GM23248 (cell line): ENCODE measurements at regions not wholly inside any gene's neighbourhood (a gene's known extent, or its start where the extent isn't known, plus 50 kb on each side); places are given as distances from the start of the nearest gene placed in this dataset.
A peak's percentile ranks its signal among the peaks of the same experiment; 100 is the strongest.
"Not testable (repeated sequence)": the region's sequence is repeated elsewhere in the genome, so short reads cannot be mapped to it uniquely, and the experiment has no call there.

Experiments used
- DNase-seq: peaks from one replicate; pipeline ENCODE4 v3.0.0-alpha.2; 2015
- H2AFZ ChIP-seq: fragments of 200-600 bp; sonication (generic); 2 replicates; pipeline ENCODE4 v1.6.1; 2016; ENCODE audit warnings: antibody characterized with exemption
- H3F3A ChIP-seq: fragments of 200-600 bp; sonication (generic); 2 replicates; pipeline ENCODE4 v1.6.1; 2016; ENCODE audit warnings: mild to moderate bottlenecking, antibody characterized with exemption, mixed run types; ENCODE audit not compliant: insufficient read depth
- H3K27ac ChIP-seq: fragments of 200-600 bp; sonication (generic); 2 replicates; pipeline ENCODE4 v1.5.1; 2016; ENCODE audit warnings: mild to moderate bottlenecking
- H3K27me3 ChIP-seq: fragments of 200-600 bp; sonication (generic); replicated peaks from 2 replicates; pipeline ENCODE4 v1.6.1; 2016; ENCODE audit warnings: mild to moderate bottlenecking; ENCODE audit not compliant: insufficient read depth
- H3K36me3 ChIP-seq: fragments of 200-600 bp; sonication (generic); 2 replicates; pipeline ENCODE4 v1.6.1; 2016; ENCODE audit warnings: low read depth, mild to moderate bottlenecking
- H3K4me1 ChIP-seq: fragments of 200-600 bp; sonication (generic); 2 replicates; pipeline ENCODE4 v1.6.1; 2016; ENCODE audit warnings: mild to moderate bottlenecking; ENCODE audit not compliant: insufficient read depth
- H3K4me2 ChIP-seq: fragments of 200-600 bp; sonication (generic); one replicate; pipeline ENCODE4 v1.6.1; 2016; ENCODE audit warnings: mild to moderate bottlenecking; ENCODE audit not compliant: unreplicated experiment
- H3K4me3 ChIP-seq: fragments of 200-600 bp; sonication (generic); 2 replicates; pipeline ENCODE4 v1.5.1; 2016; ENCODE audit warnings: mild to moderate bottlenecking
- H3K79me2 ChIP-seq: fragments of 200-600 bp; sonication (generic); 2 replicates; pipeline ENCODE4 v1.6.1; 2016; ENCODE audit warnings: mild to moderate bottlenecking; ENCODE audit not compliant: insufficient read depth
- H3K9ac ChIP-seq: fragments of 200-600 bp; sonication (generic); 2 replicates; pipeline ENCODE4 v1.6.1; 2016; ENCODE audit warnings: mild to moderate bottlenecking
- H3K9me2 ChIP-seq: fragments of 200-600 bp; sonication (generic); 2 replicates; pipeline ENCODE4 v1.6.1; 2016; ENCODE audit warnings: mixed run types, mild to moderate bottlenecking, moderate library complexity; ENCODE audit not compliant: insufficient read depth
- H3K9me3 ChIP-seq: fragments of 200-600 bp; sonication (generic); one replicate; pipeline ENCODE4 v1.6.1; 2017; ENCODE audit warnings: low read depth
- H4K20me1 ChIP-seq: fragments of 200-600 bp; sonication (generic); 2 replicates; pipeline ENCODE4 v1.6.0; 2016; ENCODE audit not compliant: insufficient read depth
- EZH2 ChIP-seq: fragments of 200-600 bp; sonication (generic); IDR thresholded peaks from 2 replicates; pipeline ENCODE4 v1.6.1; 2018; ENCODE audit warnings: antibody characterized with exemption, mild to moderate bottlenecking; ENCODE audit not compliant: insufficient read depth, poor library complexity, severe bottlenecking
- EZH2phosphoT487 ChIP-seq: fragments of 200-600 bp; sonication (generic); IDR thresholded peaks from 2 replicates; pipeline ENCODE4 v1.6.1; 2018; ENCODE audit warnings: antibody characterized with exemption, moderate library complexity, mild to moderate bottlenecking, low read depth; ENCODE audit not compliant: insufficient read depth
- WGBS, 2 experiments: methylation state at CpG; one replicate each; pipeline ENCODE4 v1.1.6; 2015 to 2017; ENCODE audit warnings: low lambda C conversion rate in 2 of 2, low coverage in 1 of 2; ENCODE audit errors: missing lambda C conversion rate in 2 of 2; 5-methylcytosine and 5-hydroxymethylcytosine counted together
- in situ Hi-C: fragments of 300-500 bp; cut with MboI; formaldehyde crosslinking; loops from 2 replicates; pipeline ENCODE4 v1.15.0; 2020

- H3F3A ChIP-seq, result no peaks in the 10 kb centered on the region
- no peak overlapping the region for H3K9ac ChIP-seq
- no peaks in the 10 kb centered on the region for H3K9me3 ChIP-seq
- no peak overlapping the region for H3K4me2 ChIP-seq
- TF ChIP-seq EZH2, result no peak
- no peak for TF ChIP-seq EZH2phosphoT487
- no peak overlapping the region for H3K4me3 ChIP-seq
- no peaks in the 10 kb centered on the region for H3K27me3 ChIP-seq
- no peak overlapping the region for H2AFZ ChIP-seq
- in situ Hi-C loops, result no loop called here
- WGBS, 2 experiments, result 93 to 95% methylated on average over 3 of the region's 3 CpGs
- H3K79me2 ChIP-seq, result no peaks in the 10 kb centered on the region
- DNase-seq, result peak; percentile 26
- no peaks in the 10 kb centered on the region for H3K4me1 ChIP-seq
- H3K36me3 ChIP-seq, result no peaks in the 10 kb centered on the region
- H3K9me2 ChIP-seq, result no peaks in the 10 kb centered on the region
- H4K20me1 ChIP-seq, result no peaks in the 10 kb centered on the region
- no peak overlapping the region for H3K27ac ChIP-seq
These were observed 240.2 kb upstream of the GRIA3 start for GRCh38 chrX:122943918-122944317.

GRCh38 chrX:122945328-122945727, 238.8 kb upstream of the GRIA3 start:
- in situ Hi-C loops, result no loop called here
- TF ChIP-seq EZH2phosphoT487 (no peak), EZH2 (no peak)
- Histone ChIP-seq H3K27ac (no peak overlapping the region), H3F3A (no peaks in the 10 kb centered on the region), H3K9me2 (no peaks in the 10 kb centered on the region), H3K79me2 (no peaks in the 10 kb centered on the region), H4K20me1 (no peaks in the 10 kb centered on the region), H3K36me3 (no peaks in the 10 kb centered on the region), H2AFZ (no peak overlapping the region), H3K4me3 (no peak overlapping the region), H3K9ac (no peak overlapping the region), H3K27me3 (no peaks in the 10 kb centered on the region), H3K4me1 (no peaks in the 10 kb centered on the region), H3K4me2 (no peak overlapping the region), H3K9me3 (no peaks in the 10 kb centered on the region)
- 48% methylated on average over 4 of the region's 4 CpGs for WGBS, 2 experiments
- DNase-seq, result no peak

- Histone ChIP-seq H3K27me3 (no peaks in the 10 kb centered on the region), H3F3A (no peaks in the 10 kb centered on the region), H4K20me1 (no peaks in the 10 kb centered on the region), H3K79me2 (no peaks in the 10 kb centered on the region), H3K9ac (no peak overlapping the region), H3K9me2 (no peaks in the 10 kb centered on the region), H3K9me3 (no peaks in the 10 kb centered on the region), H3K4me2 (no peak overlapping the region), H3K4me1 (no peaks in the 10 kb centered on the region), H3K36me3 (no peaks in the 10 kb centered on the region), H3K4me3 (no peak overlapping the region), H3K27ac (no peak overlapping the region), H2AFZ (no peak overlapping the region)
- in situ Hi-C loops, result no loop called here
- TF ChIP-seq EZH2 (no peak), EZH2phosphoT487 (no peak)
- WGBS, 2 experiments, result 40 to 50% methylated on average over 2 of the region's 2 CpGs
- no peak for DNase-seq
These were observed 211.5 kb upstream of the GRIA3 start for GRCh38 chrX:122972604-122973003.

GRCh38 chrX:122982521-122982920, 201.6 kb upstream of the GRIA3 start:
- 2 to 9% methylated on average over 6 of the region's 6 CpGs for WGBS, 2 experiments
- Histone ChIP-seq H4K20me1 (no peaks in the 10 kb centered on the region), H3K4me1 (no peaks in the 10 kb centered on the region), H3K4me2 (no peak overlapping the region), H3K4me3 (no peak overlapping the region), H3K9me2 (no peaks in the 10 kb centered on the region), H3K9me3 (no peaks in the 10 kb centered on the region), H3K79me2 (no peaks in the 10 kb centered on the region), H3F3A (no peaks in the 10 kb centered on the region), H3K9ac (no peak overlapping the region), H3K27ac (no peak overlapping the region), H3K36me3 (no peaks in the 10 kb centered on the region), H3K27me3 (no peaks in the 10 kb centered on the region), H2AFZ (no peak overlapping the region)
- TF ChIP-seq EZH2 (no peak), EZH2phosphoT487 (no peak)
- in situ Hi-C loops, result no loop called here
- DNase-seq, result no peak

- H3K79me2 ChIP-seq, H3K9me2 ChIP-seq, H2AFZ ChIP-seq, H4K20me1 ChIP-seq, H3F3A ChIP-seq, H3K4me2 ChIP-seq, H3K4me3 ChIP-seq, H3K9ac ChIP-seq, H3K9me3 ChIP-seq, H3K27me3 ChIP-seq, DNase-seq, in situ Hi-C loops, H3K36me3 ChIP-seq, H3K4me1 ChIP-seq, H3K27ac ChIP-seq: not testable (repeated sequence)
- WGBS, 2 experiments, result 63 to 71% methylated on average over 2 of the region's 2 CpGs
These were observed 181.2 kb upstream of the GRIA3 start for GRCh38 chrX:123002844-123003243.
